Upper lobe of right lung (tissue), 1 donor: ENCODE measurements at regions not wholly inside any gene's neighbourhood (a gene's known extent, or its start where the extent isn't known, plus 50 kb on each side); places are given as distances from the start of the nearest gene placed in this dataset.

Experiments used
- ATAC-seq: fragments of 200-7000 bp; cut with Tn5 transposase; one replicate; pipeline ENCODE4 v1.9.1; 2020; ENCODE audit warnings: mild to moderate bottlenecking, moderate library complexity
- DNase-seq: peaks from one replicate; pipeline ENCODE4 v3.0.0-alpha.2; 2020
- H3K27ac ChIP-seq: fragments of 200-600 bp; one replicate; pipeline ENCODE4 v1.8.0; 2022
- H3K27me3 ChIP-seq: fragments of 200-600 bp; one replicate; pipeline ENCODE4 v1.8.0; 2022; ENCODE audit warnings: mild to moderate bottlenecking
- H3K36me3 ChIP-seq: fragments of 200-600 bp; one replicate; pipeline ENCODE4 v1.8.0; 2022
- H3K4me1 ChIP-seq: fragments of 200-600 bp; one replicate; pipeline ENCODE4 v1.8.0; 2022
- H3K4me3 ChIP-seq: fragments of 200-600 bp; one replicate; pipeline ENCODE4 v1.8.0; 2022; ENCODE audit warnings: mild to moderate bottlenecking
- H3K9me3 ChIP-seq: fragments of 200-600 bp; one replicate; pipeline ENCODE4 v1.8.0; 2022
- intact Hi-C: fragments of 100-400 bp; cut with DNase I; formaldehyde crosslinking; loops from one replicate; pipeline ENCODE4 v1.11.0; 2022
- TF ChIP-seq, protein P1 (sequence below): fragments of 200-600 bp; IDR thresholded peaks from one replicate; pipeline ENCODE4 v1.8.0; 2022; ENCODE audit warnings: antibody characterized with exemption
- donor health status: DM: no; HTN: yes; CAD: no; lungs with severe emphysema.

DNA sequence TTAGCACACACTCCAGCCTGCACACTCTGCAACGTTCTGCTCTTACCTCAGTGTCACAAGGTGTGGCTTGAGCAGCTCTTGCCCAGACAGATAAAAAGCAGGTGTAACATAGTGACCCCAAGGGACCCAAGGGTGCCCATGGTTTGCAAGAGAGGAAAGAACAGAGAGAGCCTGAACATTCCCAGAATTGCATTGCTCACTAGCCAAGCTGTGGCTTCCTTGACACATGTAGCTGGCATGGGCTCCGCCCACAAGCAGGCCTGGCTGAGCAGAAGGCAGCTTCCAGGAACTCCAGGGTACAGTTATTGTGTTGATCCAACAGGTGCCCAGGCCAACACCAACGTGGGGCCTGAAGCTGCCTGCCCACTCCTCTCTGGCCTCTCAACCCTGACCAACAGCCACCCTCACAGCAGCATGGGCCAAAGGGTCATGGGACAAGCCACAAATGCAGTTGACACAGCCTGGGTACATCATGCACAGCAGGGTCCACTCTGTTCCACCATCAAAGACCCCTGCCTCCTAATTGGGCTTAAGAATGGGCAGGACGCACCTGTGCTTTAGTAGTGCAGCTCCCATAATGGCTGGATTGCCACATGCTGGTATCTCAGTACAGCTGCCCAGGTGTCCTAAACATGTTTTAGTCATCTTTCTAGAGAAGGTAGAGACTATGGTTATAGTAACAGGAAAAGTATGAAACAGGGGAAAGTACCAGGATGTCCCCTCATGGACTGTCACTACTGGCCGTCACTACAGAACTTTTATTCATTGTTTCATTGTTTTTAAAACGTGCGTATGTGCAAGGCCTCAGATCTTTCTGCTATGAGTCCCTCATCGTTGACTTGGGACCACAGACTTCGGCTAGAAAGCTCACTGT, 73.7 kb upstream of the ACSL1 start:
- intact Hi-C loops, result no loop called here
- DNase-seq, result peak; percentile 88
- Histone ChIP-seq H3K4me1 (no peaks in the 10 kb centered on the region), H3K9me3 (no peaks in the 10 kb centered on the region), H3K36me3 (no peaks in the 10 kb centered on the region), H3K27me3 (no peaks in the 10 kb centered on the region), H3K27ac (no peak overlapping the region), H3K4me3 (no peak overlapping the region)
- TF ChIP-seq, protein P1, sequence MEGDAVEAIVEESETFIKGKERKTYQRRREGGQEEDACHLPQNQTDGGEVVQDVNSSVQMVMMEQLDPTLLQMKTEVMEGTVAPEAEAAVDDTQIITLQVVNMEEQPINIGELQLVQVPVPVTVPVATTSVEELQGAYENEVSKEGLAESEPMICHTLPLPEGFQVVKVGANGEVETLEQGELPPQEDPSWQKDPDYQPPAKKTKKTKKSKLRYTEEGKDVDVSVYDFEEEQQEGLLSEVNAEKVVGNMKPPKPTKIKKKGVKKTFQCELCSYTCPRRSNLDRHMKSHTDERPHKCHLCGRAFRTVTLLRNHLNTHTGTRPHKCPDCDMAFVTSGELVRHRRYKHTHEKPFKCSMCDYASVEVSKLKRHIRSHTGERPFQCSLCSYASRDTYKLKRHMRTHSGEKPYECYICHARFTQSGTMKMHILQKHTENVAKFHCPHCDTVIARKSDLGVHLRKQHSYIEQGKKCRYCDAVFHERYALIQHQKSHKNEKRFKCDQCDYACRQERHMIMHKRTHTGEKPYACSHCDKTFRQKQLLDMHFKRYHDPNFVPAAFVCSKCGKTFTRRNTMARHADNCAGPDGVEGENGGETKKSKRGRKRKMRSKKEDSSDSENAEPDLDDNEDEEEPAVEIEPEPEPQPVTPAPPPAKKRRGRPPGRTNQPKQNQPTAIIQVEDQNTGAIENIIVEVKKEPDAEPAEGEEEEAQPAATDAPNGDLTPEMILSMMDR, result no peak
- peak; percentile 82 for ATAC-seq

DNA sequence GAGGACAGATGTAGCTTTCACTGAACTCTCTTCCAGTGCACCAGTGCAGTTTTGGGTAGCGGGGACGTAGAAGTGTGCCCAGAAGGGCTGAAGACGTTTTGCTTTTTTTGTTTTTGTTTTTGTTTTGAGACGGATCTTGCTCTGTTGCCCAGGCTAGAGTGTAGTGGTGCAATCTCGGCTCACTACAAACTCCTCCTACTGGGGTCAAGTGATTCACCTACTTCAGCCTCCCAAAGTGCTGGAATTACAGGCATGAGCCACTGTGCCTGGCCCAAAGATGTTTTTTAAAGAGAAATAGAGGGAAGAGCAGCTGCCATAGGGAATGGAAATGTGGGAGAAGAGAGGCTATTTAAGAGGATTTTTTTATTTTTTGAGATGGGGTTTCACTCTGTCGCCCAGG, 74.4 kb upstream of the ACSL1 start:
- ATAC-seq (no peak), DNase-seq (no peak)
- Histone ChIP-seq H3K4me1 (no peaks in the 10 kb centered on the region), H3K27ac (no peak overlapping the region), H3K4me3 (no peak overlapping the region), H3K36me3 (no peaks in the 10 kb centered on the region), H3K9me3 (no peaks in the 10 kb centered on the region), H3K27me3 (no peaks in the 10 kb centered on the region)
- TF ChIP-seq, protein P1, result no peak
- intact Hi-C loops, result no loop called here

- ATAC-seq (no peak), DNase-seq (no peak)
- intact Hi-C loops, result no loop called here
- Histone ChIP-seq H3K27me3 (no peaks in the 10 kb centered on the region), H3K36me3 (no peaks in the 10 kb centered on the region), H3K4me1 (no peaks in the 10 kb centered on the region), H3K4me3 (no peak overlapping the region), H3K27ac (no peak overlapping the region), H3K9me3 (no peaks in the 10 kb centered on the region)
- TF ChIP-seq, protein P1, result no peak
Measured at GRCh38 chr4:184902550-184902949, 76.8 kb upstream of the ACSL1 start.

DNA sequence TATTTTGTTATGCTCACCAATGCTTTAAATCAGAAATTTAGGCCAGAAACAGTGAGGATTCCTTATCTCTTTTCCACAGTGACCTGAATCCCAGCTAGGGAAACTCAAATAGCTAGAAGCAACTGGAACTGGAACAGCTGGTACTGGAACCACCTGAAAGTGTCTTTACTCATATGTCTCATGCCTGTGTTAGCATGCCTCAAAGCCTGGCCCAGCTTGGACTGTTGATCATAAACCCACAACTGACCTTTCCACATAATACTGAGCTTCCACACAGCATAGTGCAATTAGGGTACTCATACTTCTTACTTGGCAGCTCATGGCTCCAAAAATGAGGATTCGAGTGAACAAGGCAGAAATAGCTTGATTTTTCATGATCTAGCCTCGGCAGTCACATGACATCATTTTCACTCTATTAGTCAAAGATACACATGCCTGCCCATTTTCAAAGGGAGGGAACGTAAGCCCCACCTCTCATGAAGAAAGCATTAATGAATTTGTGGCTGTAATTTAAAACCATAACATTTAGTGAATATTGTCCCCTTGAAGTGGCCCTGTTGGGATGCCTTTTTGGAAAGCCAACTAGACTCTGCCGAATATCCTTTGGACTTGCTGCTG, 80.8 kb upstream of the ACSL1 start:
- H3K36me3 ChIP-seq, result no peaks in the 10 kb centered on the region
- no peaks in the 10 kb centered on the region for H3K9me3 ChIP-seq
- no peak overlapping the region for H3K27ac ChIP-seq
- no peaks in the 10 kb centered on the region for H3K27me3 ChIP-seq
- TF ChIP-seq, protein P1, result no peak
- no peak for DNase-seq
- H3K4me1 ChIP-seq, result no peaks in the 10 kb centered on the region
- no peak for ATAC-seq
- H3K4me3 ChIP-seq, result no peak overlapping the region
- intact Hi-C loops, result no loop called here

GRCh38 chr4:184907216-184907615, 81.4 kb upstream of the ACSL1 start:
- Histone ChIP-seq H3K9me3 (no peaks in the 10 kb centered on the region), H3K27ac (no peak overlapping the region), H3K27me3 (no peaks in the 10 kb centered on the region), H3K4me3 (no peak overlapping the region), H3K4me1 (no peaks in the 10 kb centered on the region), H3K36me3 (no peaks in the 10 kb centered on the region)
- ATAC-seq (peak; percentile 57), DNase-seq (no peak)
- intact Hi-C loops, result no loop called here
- TF ChIP-seq, protein P1, result no peak
